GM21367 (cell line): ENCODE measurements at regions not wholly inside any gene's neighbourhood (a gene's known extent, or its start where the extent isn't known, plus 50 kb on each side); places are given as distances from the start of the nearest gene placed in this dataset.

Experiments used
- ATAC-seq: cut with Tn5 transposase; IDR thresholded peaks from one replicate; pipeline ENCODE4 v1.9.1; 2021; ENCODE audit not compliant: unreplicated experiment

- ATAC-seq: no peak
Measured at GRCh38 chr2:118479020-118479419, 368.4 kb downstream of the EN1 start.

- no peak for ATAC-seq
Measured at GRCh38 chr2:118477111-118477862, 370.2 kb downstream of the EN1 start.

GRCh38 chr2:118475622-118476205 is 371.7 kb downstream of the EN1 start:
- no peak for ATAC-seq

- no peak for ATAC-seq
Measured at GRCh38 chr2:118474541-118474920, 372.9 kb downstream of the EN1 start.

- ATAC-seq: no peak
Measured at GRCh38 chr2:118473846-118474540, 373.5 kb downstream of the EN1 start.

- ATAC-seq: no peak
Measured at GRCh38 chr2:118473241-118473640, 374.2 kb downstream of the EN1 start.

- ATAC-seq: no peak
Measured at GRCh38 chr2:118470297-118470696, 377.2 kb downstream of the EN1 start.

GRCh38 chr2:118469103-118469502 is 378.3 kb downstream of the EN1 start:
- ATAC-seq: no peak

- no peak for ATAC-seq
Measured at GRCh38 chr2:118464546-118465265, 376.4 kb downstream of the INSIG2 start.

GRCh38 chr2:118464046-118464445 is 375.8 kb downstream of the INSIG2 start:
- no peak for ATAC-seq

GRCh38 chr2:118460425-118460824 is 372.2 kb downstream of the INSIG2 start:
- no peak for ATAC-seq

- no peak for ATAC-seq
Measured at GRCh38 chr2:118459426-118459825, 371.2 kb downstream of the INSIG2 start.

- ATAC-seq: no peak
Measured at GRCh38 chr2:118457951-118458350, 369.7 kb downstream of the INSIG2 start.

GRCh38 chr2:118449401-118449800 is 361.1 kb downstream of the INSIG2 start:
- no peak for ATAC-seq

- no peak for ATAC-seq
Measured at GRCh38 chr2:118443596-118443995, 355.3 kb downstream of the INSIG2 start.

- ATAC-seq: no peak
Measured at GRCh38 chr2:118442996-118443553, 354.8 kb downstream of the INSIG2 start.

- ATAC-seq: no peak
Measured at GRCh38 chr2:118442046-118442445, 353.8 kb downstream of the INSIG2 start.

GRCh38 chr2:118440404-118441098 is 352.3 kb downstream of the INSIG2 start:
- ATAC-seq: no peak

GRCh38 chr2:118437501-118437900 is 349.2 kb downstream of the INSIG2 start:
- ATAC-seq: no peak

GRCh38 chr2:118431997-118432396 is 343.7 kb downstream of the INSIG2 start:
- ATAC-seq: no peak

GRCh38 chr2:118431586-118431985 is 343.3 kb downstream of the INSIG2 start:
- no peak for ATAC-seq
